NCI-H226 (cell line): ENCODE measurements at regions not wholly inside any gene's neighbourhood (a gene's known extent, or its start where the extent isn't known, plus 50 kb on each side); places are given as distances from the start of the nearest gene placed in this dataset.
A peak's percentile ranks its signal among the peaks of the same experiment; 100 is the strongest.

Experiments used
- DNase-seq: peaks from one replicate; pipeline ENCODE4 v3.0.0-alpha.2; 2015

- DNase-seq = no peak
Observed at GRCh38 chr5:109917154-109917546, 227.4 kb downstream of the MAN2A1 start.

- no peak for DNase-seq
Observed at GRCh38 chr5:109917966-109918365, 228.2 kb downstream of the MAN2A1 start.

GRCh38 chr5:109920736-109921135 lies 231.0 kb downstream of the MAN2A1 start:
- no peak for DNase-seq

GRCh38 chr5:109921735-109922380 lies 232.1 kb downstream of the MAN2A1 start:
- DNase-seq = no peak

GRCh38 chr5:109922381-109922995 lies 232.8 kb downstream of the MAN2A1 start:
- no peak for DNase-seq

- DNase-seq = no peak
Observed at GRCh38 chr5:109923205-109923604, 233.5 kb downstream of the MAN2A1 start.

- no peak for DNase-seq
Observed at GRCh38 chr5:109924237-109925107, 234.7 kb downstream of the MAN2A1 start.

- no peak for DNase-seq
Observed at GRCh38 chr5:109927639-109928038, 237.9 kb downstream of the MAN2A1 start.

- no peak for DNase-seq
Observed at GRCh38 chr5:109928046-109928445, 238.3 kb downstream of the MAN2A1 start.

GRCh38 chr5:109928811-109929210 lies 239.1 kb downstream of the MAN2A1 start:
- no peak for DNase-seq

- DNase-seq = no peak
Observed at GRCh38 chr5:109929376-109929775, 239.6 kb downstream of the MAN2A1 start.

GRCh38 chr5:109929911-109930310 lies 240.2 kb downstream of the MAN2A1 start:
- DNase-seq = no peak

GRCh38 chr5:109931049-109931780 lies 241.5 kb downstream of the MAN2A1 start:
- no peak for DNase-seq

GRCh38 chr5:109935833-109936490 lies 246.2 kb downstream of the MAN2A1 start:
- no peak for DNase-seq

GRCh38 chr5:109936996-109937395 lies 247.3 kb downstream of the MAN2A1 start:
- no peak for DNase-seq

- DNase-seq = no peak
Observed at GRCh38 chr5:109937951-109938350, 248.2 kb downstream of the MAN2A1 start.

GRCh38 chr5:109938453-109938852 lies 248.7 kb downstream of the MAN2A1 start:
- no peak for DNase-seq

- peak; percentile 61 for DNase-seq
Observed at GRCh38 chr5:109939116-109939682, 249.5 kb downstream of the MAN2A1 start.

- no peak for DNase-seq
Observed at GRCh38 chr5:109942646-109943045, 252.9 kb downstream of the MAN2A1 start.

- no peak for DNase-seq
Observed at GRCh38 chr5:109943701-109944235, 254.0 kb downstream of the MAN2A1 start.

GRCh38 chr5:109944461-109944860 lies 254.7 kb downstream of the MAN2A1 start:
- no peak for DNase-seq

GRCh38 chr5:109945097-109945678 lies 255.5 kb downstream of the MAN2A1 start:
- DNase-seq = no peak
